Muscle layer of colon (tissue), 2 donors: ENCODE measurements at regions not wholly inside any gene's neighbourhood (a gene's known extent, or its start where the extent isn't known, plus 50 kb on each side); places are given as distances from the start of the nearest gene placed in this dataset.

Experiments
- H3K27ac ChIP-seq: one replicate; pipeline ENCODE4 v1.7.0; 2013; ENCODE audit warnings: low read depth, mild to moderate bottlenecking, low read length, moderate library complexity
- H3K27me3 ChIP-seq, 2 donors: one replicate each; pipeline ENCODE4 v1.7.0; 2013; ENCODE audit warnings: low read length in 2 of 2, mild to moderate bottlenecking in 2 of 2; ENCODE audit not compliant: insufficient read depth in 2 of 2, control insufficient read depth in 1 of 2
- H3K36me3 ChIP-seq: one replicate; pipeline ENCODE4 v1.7.0; 2013; ENCODE audit warnings: mild to moderate bottlenecking, low read length; ENCODE audit not compliant: insufficient read depth
- H3K4me1 ChIP-seq: one replicate; pipeline ENCODE4 v1.7.0; 2013; ENCODE audit warnings: mild to moderate bottlenecking, low read length; ENCODE audit not compliant: insufficient read depth
- H3K4me3 ChIP-seq, 2 donors: one replicate each; pipeline ENCODE4 v1.7.0; 2013; ENCODE audit warnings: low read length in 2 of 2, low read depth in 1 of 2, mild to moderate bottlenecking in 1 of 2, moderate library complexity in 1 of 2
- H3K9ac ChIP-seq: one replicate; pipeline ENCODE4 v1.7.0; 2013; ENCODE audit warnings: low read length
- H3K9me3 ChIP-seq: one replicate; pipeline ENCODE4 v1.7.0; 2013; ENCODE audit warnings: mild to moderate bottlenecking, low read length
- donor health status: abdominal sarcoma.
- donor health status: Adenocarcinoma of cecum.

GRCh38 chr6:71168233-71168765 lies 120.3 kb upstream of the OGFRL1 start:
- no peaks in the 10 kb centered on the region for H3K27me3 ChIP-seq
- no peak overlapping the region for H3K9ac ChIP-seq
- H3K4me1 ChIP-seq: no peaks in the 10 kb centered on the region
- no peak overlapping the region for H3K27ac ChIP-seq
- H3K4me3 ChIP-seq: no peak overlapping the region
- no peaks in the 10 kb centered on the region for H3K9me3 ChIP-seq
- no peaks in the 10 kb centered on the region for H3K36me3 ChIP-seq

- H3K27ac ChIP-seq: no peak overlapping the region
- H3K9me3 ChIP-seq: no peaks in the 10 kb centered on the region
- no peaks in the 10 kb centered on the region for H3K36me3 ChIP-seq
- no peaks in the 10 kb centered on the region for H3K27me3 ChIP-seq
- H3K4me3 ChIP-seq: no peak overlapping the region
- no peak overlapping the region for H3K9ac ChIP-seq
- H3K4me1 ChIP-seq: no peaks in the 10 kb centered on the region
Measured at GRCh38 chr6:71171497-71172070, 117.0 kb upstream of the OGFRL1 start.

GRCh38 chr6:71179249-71179885 lies 109.2 kb upstream of the OGFRL1 start:
- no peaks in the 10 kb centered on the region for H3K4me1 ChIP-seq
- no peaks in the 10 kb centered on the region for H3K27me3 ChIP-seq
- no peaks in the 10 kb centered on the region for H3K36me3 ChIP-seq
- no peak overlapping the region for H3K4me3 ChIP-seq
- no peak overlapping the region for H3K9ac ChIP-seq
- no peaks in the 10 kb centered on the region for H3K9me3 ChIP-seq
- H3K27ac ChIP-seq: no peak overlapping the region

- H3K9ac ChIP-seq: no peak overlapping the region
- no peaks in the 10 kb centered on the region for H3K4me1 ChIP-seq
- no peaks in the 10 kb centered on the region for H3K9me3 ChIP-seq
- H3K36me3 ChIP-seq: no peaks in the 10 kb centered on the region
- no peaks in the 10 kb centered on the region for H3K27me3 ChIP-seq
- H3K27ac ChIP-seq: no peak overlapping the region
- no peak overlapping the region for H3K4me3 ChIP-seq
Measured at GRCh38 chr6:71181565-71181964, 107.0 kb upstream of the OGFRL1 start.

- no peaks in the 10 kb centered on the region for H3K9me3 ChIP-seq
- H3K4me3 ChIP-seq: no peak overlapping the region
- H3K27me3 ChIP-seq: no peaks in the 10 kb centered on the region
- no peak overlapping the region for H3K9ac ChIP-seq
- H3K36me3 ChIP-seq: no peaks in the 10 kb centered on the region
- no peaks in the 10 kb centered on the region for H3K4me1 ChIP-seq
- no peak overlapping the region for H3K27ac ChIP-seq
Measured at GRCh38 chr6:71187141-71187540, 101.5 kb upstream of the OGFRL1 start.

- Histone ChIP-seq H3K27me3 (no peaks in the 10 kb centered on the region), H3K36me3 (no peaks in the 10 kb centered on the region), H3K9ac (no peak overlapping the region), H3K4me1 (no peaks in the 10 kb centered on the region), H3K4me3 (no peak overlapping the region), H3K9me3 (no peaks in the 10 kb centered on the region), H3K27ac (no peak overlapping the region)
Measured at GRCh38 chr6:71190809-71191208, 97.8 kb upstream of the OGFRL1 start.

GRCh38 chr6:71194724-71195123 lies 93.9 kb upstream of the OGFRL1 start:
- no peak overlapping the region for H3K9ac ChIP-seq
- H3K4me1 ChIP-seq: no peaks in the 10 kb centered on the region
- no peaks in the 10 kb centered on the region for H3K9me3 ChIP-seq
- H3K4me3 ChIP-seq: no peak overlapping the region
- H3K27me3 ChIP-seq: no peaks in the 10 kb centered on the region
- no peak overlapping the region for H3K27ac ChIP-seq
- no peaks in the 10 kb centered on the region for H3K36me3 ChIP-seq

- H3K9ac ChIP-seq: no peak overlapping the region
- no peak overlapping the region for H3K27ac ChIP-seq
- no peak overlapping the region for H3K4me3 ChIP-seq
- H3K27me3 ChIP-seq: no peaks in the 10 kb centered on the region
- H3K4me1 ChIP-seq: no peaks in the 10 kb centered on the region
- H3K9me3 ChIP-seq: no peaks in the 10 kb centered on the region
- H3K36me3 ChIP-seq: no peaks in the 10 kb centered on the region
Measured at GRCh38 chr6:71197267-71197666, 91.3 kb upstream of the OGFRL1 start.

- no peaks in the 10 kb centered on the region for H3K36me3 ChIP-seq
- no peak overlapping the region for H3K9ac ChIP-seq
Measured at GRCh38 chr6:71197780-71198179, 90.8 kb upstream of the OGFRL1 start.

GRCh38 chr6:71198908-71199307 lies 89.7 kb upstream of the OGFRL1 start:
- Histone ChIP-seq H3K9ac (no peak overlapping the region), H3K4me3 (no peak overlapping the region), H3K4me1 (no peaks in the 10 kb centered on the region), H3K27me3 (no peaks in the 10 kb centered on the region), H3K27ac (no peak overlapping the region), H3K36me3 (no peaks in the 10 kb centered on the region), H3K9me3 (no peaks in the 10 kb centered on the region)

More at GRCh38 chr6:71197780-71198179, 90.8 kb upstream of the OGFRL1 start:
- H3K9me3 ChIP-seq: no peaks in the 10 kb centered on the region
- H3K27ac ChIP-seq: no peak overlapping the region
- no peak overlapping the region for H3K4me3 ChIP-seq
- no peaks in the 10 kb centered on the region for H3K4me1 ChIP-seq
- H3K27me3 ChIP-seq: no peaks in the 10 kb centered on the region

GRCh38 chr6:71199736-71200135 lies 88.9 kb upstream of the OGFRL1 start:
- Histone ChIP-seq H3K27me3 (no peaks in the 10 kb centered on the region), H3K4me1 (no peaks in the 10 kb centered on the region), H3K9ac (no peak overlapping the region), H3K9me3 (no peaks in the 10 kb centered on the region), H3K4me3 (no peak overlapping the region), H3K36me3 (no peaks in the 10 kb centered on the region), H3K27ac (no peak overlapping the region)

- Histone ChIP-seq H3K27ac (no peak overlapping the region), H3K4me3 (no peak overlapping the region), H3K9ac (no peak overlapping the region), H3K4me1 (no peaks in the 10 kb centered on the region), H3K36me3 (no peaks in the 10 kb centered on the region), H3K9me3 (no peaks in the 10 kb centered on the region), H3K27me3 (no peaks in the 10 kb centered on the region)
Measured at GRCh38 chr6:71203206-71203605, 85.4 kb upstream of the OGFRL1 start.
